HT-29 (cell line): ENCODE measurements at regions not wholly inside any gene's neighbourhood (a gene's known extent, or its start where the extent isn't known, plus 50 kb on each side); places are given as distances from the start of the nearest gene placed in this dataset.

Source experiments
- DNase-seq: peaks from one replicate; pipeline ENCODE4 v3.0.0-alpha.2; 2015; ENCODE audit warnings: low spot score

GRCh38 chr7:131899271-131900030, 343.0 kb upstream of the PODXL start:
- DNase-seq, result no peak

GRCh38 chr7:131898418-131898817, 342.0 kb upstream of the PODXL start:
- DNase-seq, result no peak

DNA sequence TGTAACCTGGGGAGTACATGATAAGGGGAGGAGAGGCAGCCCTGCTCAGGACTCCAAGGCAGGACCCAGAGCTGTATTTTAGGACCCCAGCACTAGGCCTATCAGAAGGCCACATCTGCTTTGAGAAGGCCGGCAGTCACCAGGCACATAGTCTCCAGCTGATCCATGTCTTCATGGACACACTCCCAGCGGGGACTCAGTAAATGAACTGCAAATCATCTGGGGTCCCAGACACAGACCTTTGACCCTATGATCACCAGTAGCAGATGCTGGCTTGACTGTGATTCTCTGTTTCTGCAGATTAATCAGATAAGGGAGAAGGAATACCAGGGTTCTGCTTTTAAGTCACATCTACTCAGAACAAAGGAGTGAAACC, 341.4 kb upstream of the PODXL start:
- DNase-seq, result no peak

GRCh38 chr7:131897016-131897789, 340.8 kb upstream of the PODXL start:
- no peak for DNase-seq

DNA sequence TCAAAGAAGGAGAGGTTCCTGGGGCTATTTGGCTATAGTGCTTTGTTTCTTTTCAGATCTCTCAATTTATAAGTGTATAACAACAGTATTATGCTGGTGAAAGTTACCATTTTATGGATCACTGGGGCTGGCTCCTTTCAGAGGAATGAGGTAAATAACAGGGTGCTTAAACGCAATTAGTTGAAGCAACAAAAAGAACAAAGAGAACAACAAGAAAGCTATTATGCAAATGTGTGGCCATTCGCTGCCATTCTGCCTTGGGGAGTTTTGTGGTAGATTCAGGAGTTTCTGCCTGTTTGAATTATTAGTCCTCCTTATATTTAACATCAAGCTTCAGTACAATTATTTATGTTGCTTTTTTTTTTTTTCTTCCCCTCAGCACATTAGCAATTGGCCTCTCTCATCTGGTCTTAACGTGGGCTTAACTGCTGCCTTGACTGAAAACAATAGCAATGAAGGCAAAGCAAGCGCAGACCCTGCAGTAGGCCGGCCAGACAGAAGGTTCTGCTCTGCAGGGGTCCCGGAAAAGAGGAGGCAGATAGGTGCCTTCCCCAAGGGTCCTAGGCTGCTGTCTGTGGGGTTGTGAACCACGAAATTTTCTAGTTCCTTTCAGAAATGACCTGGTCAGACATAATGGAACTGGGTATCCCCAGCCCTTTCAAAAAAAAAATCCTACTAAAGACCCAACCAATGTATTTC, 339.9 kb upstream of the PODXL start:
- no peak for DNase-seq

- DNase-seq, result peak; percentile 10
These were observed 339.2 kb upstream of the PODXL start for GRCh38 chr7:131895541-131896164.

DNA sequence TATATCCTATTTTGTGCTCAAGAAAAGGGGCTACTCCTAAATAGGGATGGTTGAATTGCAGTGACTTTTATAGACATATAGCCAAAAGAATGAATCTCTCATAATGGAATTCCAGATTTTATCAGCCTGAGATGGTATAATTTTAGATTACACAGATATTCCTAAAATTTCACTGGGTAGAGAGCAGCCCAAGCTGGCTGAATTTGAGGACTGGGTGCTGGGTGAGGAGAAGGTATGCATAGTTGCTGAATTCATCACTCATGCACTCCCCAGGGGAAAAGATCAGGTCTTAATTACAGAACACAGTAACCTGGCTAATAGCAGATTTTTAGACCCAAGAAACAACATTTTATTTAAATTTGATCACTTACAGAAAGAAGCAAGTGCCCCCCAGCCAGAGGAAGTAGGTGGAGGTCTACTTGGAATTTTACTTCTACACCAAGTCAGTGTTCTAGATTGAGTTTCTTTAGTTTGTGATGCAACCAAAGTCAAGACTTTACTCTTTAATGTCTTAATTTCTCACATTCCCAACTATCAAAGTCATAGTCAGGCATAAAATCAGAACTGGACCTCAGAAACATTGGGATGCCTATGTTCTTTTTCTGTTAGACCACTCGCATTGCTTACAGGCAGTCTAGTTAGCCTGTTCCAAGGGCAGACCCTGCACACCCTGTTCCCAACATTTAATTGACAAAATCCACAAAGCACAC, 337.4 kb upstream of the PODXL start:
- DNase-seq, result no peak

- no peak for DNase-seq
These were observed 333.7 kb upstream of the PODXL start for GRCh38 chr7:131890176-131890575.

DNA sequence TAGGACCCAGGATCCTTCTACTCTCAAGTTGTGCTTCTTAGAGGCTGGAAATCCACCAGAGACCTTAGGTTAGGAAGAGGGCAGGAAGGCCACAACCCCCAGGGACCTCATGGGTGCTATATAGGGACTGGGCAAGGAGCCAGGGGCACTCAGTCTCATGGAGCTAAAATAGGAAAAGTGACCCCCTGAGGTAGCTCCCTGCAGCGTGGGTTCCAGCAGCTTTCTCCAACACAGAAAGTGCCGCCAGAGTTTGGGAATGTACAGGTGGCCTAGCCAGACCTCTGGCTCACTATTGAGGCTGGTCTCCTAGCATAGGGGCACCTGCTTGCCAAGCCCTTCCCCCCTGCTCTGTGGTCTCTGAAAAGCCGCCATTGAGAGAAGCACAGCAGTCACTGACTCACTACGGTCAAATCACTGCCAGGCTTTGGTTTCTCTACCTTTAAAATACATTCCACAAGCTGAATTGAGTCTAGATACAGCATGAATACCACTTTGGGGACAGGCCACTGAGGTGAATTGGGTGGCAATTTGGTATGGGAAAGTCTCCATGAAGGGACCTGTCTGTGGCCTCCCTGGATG, 333.2 kb upstream of the PODXL start:
- DNase-seq, result no peak

GRCh38 chr7:131883769-131884168, 327.3 kb upstream of the PODXL start:
- no peak for DNase-seq

GRCh38 chr7:131883196-131883595, 326.8 kb upstream of the PODXL start:
- DNase-seq, result no peak

- DNase-seq, result no peak
These were observed 325.9 kb upstream of the PODXL start for GRCh38 chr7:131882321-131882720.

DNA sequence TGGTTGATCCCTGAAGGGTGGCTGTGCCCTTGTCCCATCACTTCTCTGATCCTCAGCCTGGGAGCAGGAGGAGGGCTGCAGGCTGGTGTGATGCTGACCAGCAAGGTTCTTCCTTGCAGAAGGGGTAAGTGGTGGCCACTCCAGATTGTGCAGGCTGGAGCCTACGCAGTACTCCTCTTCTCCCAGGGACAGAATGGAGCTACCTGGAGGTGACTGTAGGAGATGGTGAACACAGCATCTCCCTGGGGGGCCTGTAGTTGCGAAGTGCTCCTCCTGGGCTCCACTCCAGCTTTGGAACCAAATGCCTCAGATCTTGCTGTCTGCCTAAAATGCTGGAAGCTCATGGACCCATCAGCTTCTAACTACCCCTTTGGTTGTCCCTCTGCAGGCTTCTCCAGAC, 323.6 kb upstream of the PODXL start:
- DNase-seq, result no peak

DNA sequence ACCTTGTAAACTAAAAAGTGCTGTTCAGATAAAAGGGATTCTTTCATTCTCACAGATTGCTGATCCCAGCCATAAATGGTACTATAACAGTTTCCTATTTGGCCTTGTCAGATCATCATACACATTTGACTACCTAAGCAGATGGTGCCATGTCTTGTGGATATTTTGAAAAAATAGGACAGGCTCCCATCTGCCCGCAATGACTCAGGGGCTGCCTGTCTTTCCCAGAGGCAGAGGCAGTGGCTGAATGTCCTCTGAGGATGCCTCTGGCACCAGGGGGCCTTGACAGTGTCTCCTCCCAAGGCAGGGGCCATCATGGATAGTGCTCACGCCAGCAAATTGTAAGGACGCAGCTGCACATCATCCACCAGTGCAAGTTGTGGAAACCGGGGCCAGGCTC, 323.0 kb upstream of the PODXL start:
- no peak for DNase-seq

DNA sequence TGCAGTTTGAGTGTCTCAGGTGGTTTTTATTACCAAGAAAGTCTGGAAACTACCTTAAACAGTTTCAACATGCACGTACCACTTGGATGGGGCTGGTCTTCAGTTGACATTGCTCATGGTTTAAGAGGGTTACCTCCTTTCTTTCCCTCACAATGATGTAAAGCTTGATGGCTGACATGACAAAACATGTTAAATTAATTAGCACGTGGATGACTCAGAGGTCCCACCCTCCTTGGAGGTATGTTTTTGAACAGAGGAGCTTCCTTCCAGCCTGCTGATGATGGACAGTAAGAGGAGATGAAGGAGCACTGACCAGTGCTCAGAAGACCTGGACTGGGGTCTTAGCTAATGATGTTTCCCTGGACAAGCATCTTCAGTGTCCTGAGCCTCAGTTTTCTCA, 322.3 kb upstream of the PODXL start:
- no peak for DNase-seq

DNA sequence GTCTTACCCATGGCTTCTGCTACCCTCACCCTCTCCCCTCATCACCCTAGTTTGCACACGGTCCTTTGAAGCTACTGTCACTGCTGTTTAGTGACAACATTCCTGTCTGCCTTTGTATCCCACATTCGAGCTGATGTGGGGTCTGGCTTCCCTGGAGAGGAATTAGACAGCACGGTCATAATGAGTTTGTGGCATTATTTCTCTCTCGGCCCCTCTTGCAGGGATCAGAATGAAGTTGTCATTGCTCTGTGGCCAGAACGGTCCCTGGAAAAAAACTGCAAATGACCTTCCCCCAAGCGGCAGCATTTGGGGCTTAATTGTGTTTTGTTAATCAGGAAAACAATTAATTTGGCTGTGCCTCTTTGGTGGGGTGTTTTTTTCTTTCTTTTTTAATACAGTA, 317.2 kb upstream of the PODXL start:
- DNase-seq, result no peak

- DNase-seq, result no peak
These were observed 313.6 kb upstream of the PODXL start for GRCh38 chr7:131869986-131870385.

- no peak for DNase-seq
These were observed 312.9 kb upstream of the PODXL start for GRCh38 chr7:131869169-131869844.

- no peak for DNase-seq
These were observed 311.0 kb upstream of the PODXL start for GRCh38 chr7:131867461-131867860.

DNA sequence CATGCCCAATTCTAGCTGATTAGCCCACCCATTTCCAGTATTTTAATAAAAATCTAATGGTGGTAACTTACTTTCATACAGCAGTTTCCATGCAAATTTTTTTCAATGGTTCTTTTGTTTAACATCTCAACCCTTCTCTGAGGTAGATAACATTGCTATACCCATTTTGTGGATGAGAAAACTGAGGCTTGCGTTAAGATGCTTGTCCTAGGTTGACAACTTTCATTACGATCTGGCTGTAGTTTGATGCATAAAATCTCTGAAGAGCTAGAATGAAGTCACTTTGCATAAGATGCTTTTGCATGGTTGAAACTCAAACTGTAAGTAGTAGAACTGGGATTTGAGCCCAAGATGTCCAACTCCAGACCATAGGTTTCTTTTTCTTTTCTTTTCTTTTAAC, 309.5 kb upstream of the PODXL start:
- no peak for DNase-seq
